ENCODE measurements at regions not wholly inside any gene's neighbourhood (a gene's known extent, or its start where the extent isn't known, plus 50 kb on each side); places are given as distances from the start of the nearest gene placed in this dataset.

DNA sequence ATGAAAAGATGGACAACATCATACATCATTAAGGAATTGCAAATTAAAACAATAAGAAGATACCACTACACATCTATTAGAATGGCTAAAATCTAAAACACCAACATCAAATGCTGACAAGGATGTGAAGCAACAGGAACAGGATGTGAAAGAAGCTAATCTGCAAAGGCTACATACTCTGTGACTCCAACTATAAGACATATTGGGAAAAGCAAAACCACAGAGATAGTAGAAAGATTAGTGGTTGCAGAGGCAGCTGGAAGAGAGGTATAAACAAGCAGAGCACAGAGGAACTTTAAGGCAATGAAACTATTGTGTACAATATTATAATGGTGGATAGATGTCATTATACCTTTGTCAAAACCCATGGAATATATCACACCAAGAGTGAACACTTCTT lies 393.7 kb upstream of the RAB6C start:
- Histone ChIP-seq H3K9me3 (ENCODE audit: low read length) (no peaks in the 10 kb centered on the region), H3K4me3 (ENCODE audit: low read length) (no peak overlapping the region), H3K36me3 (ENCODE audit: insufficient read depth, low read length) (no peaks in the 10 kb centered on the region), H3K4me1 (ENCODE audit: insufficient read depth, low read length) (no peaks in the 10 kb centered on the region), H2AFZ (ENCODE audit: low read depth, low read length) (no peak overlapping the region), H3K27me3 (ENCODE audit: insufficient read depth, low read length) (peaks cover 2% of the 10 kb centered on the region)

DNA sequence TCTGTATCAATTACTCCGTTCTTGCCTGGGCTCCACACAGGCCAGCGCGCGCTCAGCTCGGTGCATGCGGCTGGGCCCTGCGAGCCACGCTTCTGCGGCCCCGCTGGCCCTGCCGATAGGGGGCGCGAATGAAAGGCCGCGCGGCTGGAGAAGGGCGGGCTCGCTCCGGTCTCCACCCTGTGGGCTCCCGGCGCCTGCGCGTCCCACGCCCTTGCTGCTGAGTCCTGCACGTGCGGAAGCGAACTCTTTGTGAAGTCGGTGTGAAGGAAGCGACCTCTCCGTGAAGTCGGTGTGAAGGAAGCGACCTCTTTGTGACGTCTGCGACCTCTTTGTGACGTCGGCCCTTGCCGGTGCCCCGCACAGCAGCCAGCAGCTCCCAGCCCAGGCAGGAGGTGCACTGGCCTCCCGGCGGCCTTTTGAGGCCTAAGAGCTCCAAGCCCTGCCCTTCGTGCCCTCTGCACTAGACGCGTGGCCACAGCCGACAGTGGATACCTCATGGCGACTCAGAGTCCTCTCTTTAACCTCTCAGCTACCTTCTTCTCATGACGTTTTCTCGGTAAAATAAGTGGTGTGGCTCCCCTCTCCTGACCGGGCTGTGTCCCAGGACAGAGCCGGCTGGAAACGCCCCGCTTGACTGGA lies 391.9 kb upstream of the RAB6C start:
- H3K36me3 ChIP-seq (ENCODE audit: insufficient read depth, low read length): no peaks in the 10 kb centered on the region
- H3K4me1 ChIP-seq (ENCODE audit: insufficient read depth, low read length): no peaks in the 10 kb centered on the region
- no peaks in the 10 kb centered on the region for H3K9me3 ChIP-seq (ENCODE audit: low read length)
- H3K27me3 ChIP-seq (ENCODE audit: insufficient read depth, low read length): peaks cover 2% of the 10 kb centered on the region
- H2AFZ ChIP-seq (ENCODE audit: low read depth, low read length): no peak overlapping the region
- H3K4me3 ChIP-seq (ENCODE audit: low read length): no peak overlapping the region

DNA sequence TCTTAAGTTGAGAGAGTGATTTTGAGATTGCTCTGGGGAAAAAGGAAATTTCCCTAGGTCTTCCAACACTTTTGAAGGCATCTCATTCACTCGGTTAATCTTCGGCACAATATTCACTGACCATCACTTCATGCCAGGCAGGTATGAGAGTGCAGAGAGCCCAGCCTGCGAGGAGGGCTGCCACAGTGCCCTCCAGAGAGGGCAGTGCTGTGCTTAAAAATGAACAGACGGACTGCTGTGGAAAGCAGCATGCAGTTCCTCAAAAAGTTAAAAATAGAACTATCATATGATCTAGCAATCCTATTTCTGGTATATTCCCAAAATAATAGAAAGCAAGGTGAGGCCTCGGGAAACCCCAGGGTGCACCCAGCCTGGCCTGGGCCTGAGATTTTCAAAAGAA lies 374.9 kb upstream of the RAB6C start:
- Histone ChIP-seq H3K4me1 (ENCODE audit: insufficient read depth, low read length) (no peaks in the 10 kb centered on the region), H3K4me3 (ENCODE audit: low read length) (no peak overlapping the region), H2AFZ (ENCODE audit: low read depth, low read length) (no peak overlapping the region), H3K9me3 (ENCODE audit: low read length) (no peaks in the 10 kb centered on the region), H3K27me3 (ENCODE audit: insufficient read depth, low read length) (no peaks in the 10 kb centered on the region), H3K36me3 (ENCODE audit: insufficient read depth, low read length) (no peaks in the 10 kb centered on the region)

DNA sequence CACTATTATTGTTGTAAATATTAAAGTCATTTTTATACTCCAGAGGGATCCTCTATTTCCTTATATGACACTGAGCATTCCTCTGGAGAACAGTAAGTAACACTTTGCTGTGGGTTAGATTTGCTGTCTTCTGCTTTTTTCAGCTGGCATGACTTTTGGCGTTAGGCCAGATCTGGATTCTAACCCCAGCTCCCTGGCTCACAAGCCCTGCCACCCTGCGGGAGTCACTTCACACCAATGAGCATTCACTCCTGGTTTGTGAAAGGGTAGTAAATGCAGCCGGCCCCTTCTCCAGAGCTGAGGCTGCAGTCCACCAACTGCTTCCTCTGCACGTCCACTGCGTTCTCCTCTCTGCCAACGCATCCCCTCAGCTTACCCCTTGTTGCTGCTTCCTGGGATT lies 373.8 kb upstream of the RAB6C start:
- Histone ChIP-seq H3K4me1 (ENCODE audit: insufficient read depth, low read length) (no peaks in the 10 kb centered on the region), H2AFZ (ENCODE audit: low read depth, low read length) (no peak overlapping the region), H3K36me3 (ENCODE audit: insufficient read depth, low read length) (no peaks in the 10 kb centered on the region), H3K27me3 (ENCODE audit: insufficient read depth, low read length) (no peaks in the 10 kb centered on the region), H3K4me3 (ENCODE audit: low read length) (no peak overlapping the region), H3K9me3 (ENCODE audit: low read length) (no peaks in the 10 kb centered on the region)

DNA sequence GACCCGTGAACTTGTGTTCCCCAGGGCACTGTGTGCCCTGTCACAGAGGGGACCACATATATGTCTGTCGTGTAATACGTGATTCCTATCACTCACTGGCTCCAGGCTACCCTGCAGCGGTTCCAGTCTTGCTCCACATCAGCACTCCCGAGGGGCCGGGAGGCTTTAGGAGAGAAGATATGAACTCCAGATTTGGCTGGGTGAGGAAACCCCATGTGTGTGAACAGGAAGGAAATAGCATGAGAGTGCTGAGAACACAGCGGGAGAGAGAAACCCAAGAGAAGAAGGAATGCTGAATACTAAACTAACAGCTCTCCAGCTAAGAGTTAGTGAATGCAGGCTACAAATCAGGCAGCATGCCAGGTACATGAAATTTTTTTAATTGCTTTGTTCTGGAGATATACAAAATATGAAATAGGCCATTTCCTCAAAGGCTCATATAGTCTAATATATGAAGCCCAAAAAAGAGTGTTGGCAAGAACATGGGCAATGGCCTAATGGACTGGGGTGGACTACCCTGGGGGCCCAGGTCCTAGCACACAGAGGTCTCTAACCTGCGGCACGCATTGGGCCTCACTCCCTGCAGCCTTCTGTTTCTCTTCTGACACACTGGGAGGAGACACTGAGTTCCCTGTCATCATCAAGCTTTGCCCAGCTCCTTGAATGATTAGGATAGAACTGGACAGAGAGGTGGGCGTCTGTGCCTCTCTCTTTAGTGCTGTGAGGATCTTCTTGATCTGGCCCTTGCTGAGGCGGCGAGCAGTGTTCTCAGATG lies 372.8 kb upstream of the RAB6C start:
- H3K27me3 ChIP-seq (ENCODE audit: insufficient read depth, low read length): no peaks in the 10 kb centered on the region
- no peaks in the 10 kb centered on the region for H3K36me3 ChIP-seq (ENCODE audit: insufficient read depth, low read length)
- no peak overlapping the region for H3K4me3 ChIP-seq (ENCODE audit: low read length)
- H2AFZ ChIP-seq (ENCODE audit: low read depth, low read length): no peak overlapping the region
- H3K9me3 ChIP-seq (ENCODE audit: low read length): no peaks in the 10 kb centered on the region
- H3K4me1 ChIP-seq (ENCODE audit: insufficient read depth, low read length): no peaks in the 10 kb centered on the region

DNA sequence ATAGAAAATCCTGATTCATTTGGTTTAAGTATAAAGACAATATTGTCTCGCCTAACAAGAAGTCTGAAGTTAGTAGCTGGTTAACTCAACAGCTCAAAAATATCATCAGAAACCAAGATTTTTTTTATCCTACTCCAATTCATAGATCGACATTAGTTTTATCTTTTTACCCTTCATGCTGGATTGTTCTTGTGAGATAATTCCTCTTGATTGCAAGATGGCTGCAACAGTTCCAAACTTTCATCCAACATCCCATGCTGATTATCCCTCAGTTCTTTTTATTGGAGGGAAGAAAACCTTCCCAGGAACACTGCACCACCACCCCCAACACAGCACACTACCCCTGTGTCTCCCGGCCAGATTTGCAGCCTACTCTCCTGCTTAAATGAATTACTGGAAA lies 370.2 kb upstream of the RAB6C start:
- no peaks in the 10 kb centered on the region for H3K4me1 ChIP-seq (ENCODE audit: insufficient read depth, low read length)
- H3K9me3 ChIP-seq (ENCODE audit: low read length): no peaks in the 10 kb centered on the region
- H2AFZ ChIP-seq (ENCODE audit: low read depth, low read length): no peak overlapping the region
- H3K4me3 ChIP-seq (ENCODE audit: low read length): no peak overlapping the region
- no peaks in the 10 kb centered on the region for H3K36me3 ChIP-seq (ENCODE audit: insufficient read depth, low read length)
- H3K27me3 ChIP-seq (ENCODE audit: insufficient read depth, low read length): no peaks in the 10 kb centered on the region

DNA sequence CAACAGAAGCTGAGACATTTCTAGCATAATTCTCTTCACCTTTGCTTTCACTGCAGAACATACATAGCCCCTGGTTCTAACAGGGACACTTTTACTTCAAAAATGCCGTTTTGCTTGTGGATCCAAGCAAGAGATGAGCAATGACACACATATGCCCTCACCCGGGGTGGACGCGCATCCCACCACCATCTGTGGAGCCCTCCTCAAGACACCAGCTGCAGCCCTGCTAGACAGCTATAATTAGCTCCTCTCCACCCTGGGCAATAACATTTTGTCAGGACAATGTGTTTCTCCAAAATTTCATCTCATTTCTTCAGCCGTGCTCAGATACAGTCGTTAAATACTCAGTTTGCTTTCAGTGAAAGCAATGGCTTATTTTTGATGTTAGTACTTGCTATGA lies 368.7 kb upstream of the RAB6C start:
- Histone ChIP-seq H3K4me1 (ENCODE audit: insufficient read depth, low read length) (no peaks in the 10 kb centered on the region), H3K36me3 (ENCODE audit: insufficient read depth, low read length) (no peaks in the 10 kb centered on the region), H2AFZ (ENCODE audit: low read depth, low read length) (no peak overlapping the region), H3K9me3 (ENCODE audit: low read length) (no peaks in the 10 kb centered on the region), H3K4me3 (ENCODE audit: low read length) (no peak overlapping the region), H3K27me3 (ENCODE audit: insufficient read depth, low read length) (no peaks in the 10 kb centered on the region)

DNA sequence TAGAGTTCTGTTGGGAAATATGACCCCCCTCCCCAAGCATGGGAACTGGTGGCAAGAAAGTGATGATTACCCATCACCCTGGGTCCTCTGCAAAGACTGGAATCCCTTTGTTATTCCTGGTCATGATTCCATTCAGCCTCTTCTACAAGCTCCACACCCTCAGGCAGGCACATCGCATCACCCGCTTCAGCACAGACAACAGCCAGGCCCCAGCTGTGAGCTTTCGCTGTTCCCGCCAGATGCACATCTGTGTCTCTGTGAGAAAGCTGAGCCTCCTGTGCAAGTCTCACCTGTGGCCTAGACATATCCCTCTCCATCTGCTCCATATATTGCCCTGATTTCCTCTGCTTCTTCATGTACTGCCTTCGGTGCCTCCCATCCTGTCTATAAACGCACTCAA lies 368.0 kb upstream of the RAB6C start:
- no peak overlapping the region for H2AFZ ChIP-seq (ENCODE audit: low read depth, low read length)
- no peaks in the 10 kb centered on the region for H3K4me1 ChIP-seq (ENCODE audit: insufficient read depth, low read length)
- H3K4me3 ChIP-seq (ENCODE audit: low read length): no peak overlapping the region
- no peaks in the 10 kb centered on the region for H3K27me3 ChIP-seq (ENCODE audit: insufficient read depth, low read length)
- H3K9me3 ChIP-seq (ENCODE audit: low read length): no peaks in the 10 kb centered on the region
- H3K36me3 ChIP-seq (ENCODE audit: insufficient read depth, low read length): no peaks in the 10 kb centered on the region

DNA sequence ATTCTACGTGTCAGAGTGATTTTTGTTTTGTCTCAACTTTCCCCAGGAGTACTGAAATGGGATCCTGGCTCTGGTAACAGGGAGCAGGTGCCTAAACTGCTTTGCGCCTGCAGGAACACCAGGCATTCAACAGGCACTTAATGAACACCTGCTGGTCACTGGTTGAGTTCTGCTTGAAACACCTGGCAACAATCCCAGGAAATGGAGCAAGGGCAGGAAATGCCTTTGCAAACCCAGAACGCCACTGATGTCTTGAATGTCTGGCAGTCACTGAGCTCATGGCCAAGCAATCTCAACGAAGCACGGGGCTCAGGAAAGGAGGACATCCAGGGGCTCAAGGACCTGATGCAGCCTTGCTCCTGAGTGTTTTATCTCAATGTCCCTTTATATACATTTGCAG lies 360.0 kb upstream of the RAB6C start:
- no peaks in the 10 kb centered on the region for H3K4me1 ChIP-seq (ENCODE audit: insufficient read depth, low read length)
- no peaks in the 10 kb centered on the region for H3K9me3 ChIP-seq (ENCODE audit: low read length)
- no peak overlapping the region for H2AFZ ChIP-seq (ENCODE audit: low read depth, low read length)
- no peak overlapping the region for H3K4me3 ChIP-seq (ENCODE audit: low read length)
- no peaks in the 10 kb centered on the region for H3K27me3 ChIP-seq (ENCODE audit: insufficient read depth, low read length)
- H3K36me3 ChIP-seq (ENCODE audit: insufficient read depth, low read length): no peaks in the 10 kb centered on the region

DNA sequence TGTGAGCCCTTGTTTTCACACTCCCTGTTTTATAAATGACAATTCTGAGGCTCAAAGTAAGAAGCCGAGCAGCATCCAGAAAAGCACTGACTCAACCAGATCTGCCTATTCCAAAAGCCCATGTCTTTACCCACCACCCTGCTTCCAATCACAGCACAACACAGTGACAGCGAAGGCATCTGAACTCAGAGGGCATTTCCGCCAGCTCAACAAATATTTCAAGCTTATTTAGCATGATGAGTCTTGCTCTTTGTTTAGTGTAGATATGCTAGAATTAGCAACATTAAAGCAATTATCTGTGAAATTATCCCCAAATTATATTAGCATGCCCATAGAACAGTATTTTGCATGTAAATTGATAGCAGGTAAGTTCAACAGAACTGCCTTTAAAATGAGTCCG lies 359.1 kb upstream of the RAB6C start:
- H3K9me3 ChIP-seq (ENCODE audit: low read length): no peaks in the 10 kb centered on the region
- H3K4me1 ChIP-seq (ENCODE audit: insufficient read depth, low read length): no peaks in the 10 kb centered on the region
- H3K27me3 ChIP-seq (ENCODE audit: insufficient read depth, low read length): no peaks in the 10 kb centered on the region
- H3K36me3 ChIP-seq (ENCODE audit: insufficient read depth, low read length): no peaks in the 10 kb centered on the region
- no peak overlapping the region for H3K4me3 ChIP-seq (ENCODE audit: low read length)
- H2AFZ ChIP-seq (ENCODE audit: low read depth, low read length): no peak overlapping the region

DNA sequence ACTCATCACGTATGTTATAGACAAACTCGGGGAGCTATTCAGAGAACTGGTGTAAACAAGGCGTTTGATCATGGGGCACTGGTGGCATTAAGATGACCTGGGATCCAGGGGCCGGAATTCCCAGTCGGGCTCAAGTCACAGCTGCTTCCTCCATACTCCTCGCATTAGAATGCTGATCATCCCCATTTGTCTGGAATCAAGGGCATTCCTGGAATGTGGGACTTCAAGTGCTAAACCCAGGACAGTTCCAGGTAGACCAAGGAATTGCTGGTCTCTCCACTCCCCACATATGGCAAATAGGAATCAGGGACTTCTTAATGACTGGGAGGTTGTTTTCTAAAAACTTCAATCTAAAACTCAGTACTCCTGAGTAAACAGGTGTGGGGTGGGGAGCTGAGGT lies 355.7 kb upstream of the RAB6C start:
- Histone ChIP-seq H3K9me3 (ENCODE audit: low read length) (no peaks in the 10 kb centered on the region), H3K4me1 (ENCODE audit: insufficient read depth, low read length) (no peaks in the 10 kb centered on the region), H3K27me3 (ENCODE audit: insufficient read depth, low read length) (no peaks in the 10 kb centered on the region), H3K4me3 (ENCODE audit: low read length) (no peak overlapping the region), H2AFZ (ENCODE audit: low read depth, low read length) (no peak overlapping the region), H3K36me3 (ENCODE audit: insufficient read depth, low read length) (no peaks in the 10 kb centered on the region)

DNA sequence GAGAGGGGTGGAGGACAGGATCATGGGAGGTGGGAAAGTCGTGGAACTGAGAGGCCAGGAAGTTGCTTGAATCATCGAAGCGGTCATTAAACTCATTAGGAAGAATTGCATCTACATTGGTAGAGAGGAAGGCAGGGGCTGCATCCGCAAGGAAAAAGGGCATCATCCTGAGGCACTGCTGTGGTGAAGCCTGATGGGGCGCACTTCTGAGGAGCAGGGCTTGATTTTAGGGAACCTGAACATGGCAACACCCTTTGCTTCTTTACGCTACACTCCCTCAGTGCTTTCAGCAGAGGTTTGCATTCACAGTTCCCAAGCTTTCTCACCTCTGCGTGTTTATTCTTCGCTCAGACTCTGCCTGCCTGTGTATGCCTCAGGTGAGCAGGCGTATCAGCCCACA lies 352.0 kb upstream of the RAB6C start:
- Histone ChIP-seq H2AFZ (ENCODE audit: low read depth, low read length) (no peak overlapping the region), H3K4me1 (ENCODE audit: insufficient read depth, low read length) (no peaks in the 10 kb centered on the region), H3K9me3 (ENCODE audit: low read length) (no peaks in the 10 kb centered on the region), H3K27me3 (ENCODE audit: insufficient read depth, low read length) (no peaks in the 10 kb centered on the region), H3K36me3 (ENCODE audit: insufficient read depth, low read length) (no peaks in the 10 kb centered on the region), H3K4me3 (ENCODE audit: low read length) (no peak overlapping the region)

DNA sequence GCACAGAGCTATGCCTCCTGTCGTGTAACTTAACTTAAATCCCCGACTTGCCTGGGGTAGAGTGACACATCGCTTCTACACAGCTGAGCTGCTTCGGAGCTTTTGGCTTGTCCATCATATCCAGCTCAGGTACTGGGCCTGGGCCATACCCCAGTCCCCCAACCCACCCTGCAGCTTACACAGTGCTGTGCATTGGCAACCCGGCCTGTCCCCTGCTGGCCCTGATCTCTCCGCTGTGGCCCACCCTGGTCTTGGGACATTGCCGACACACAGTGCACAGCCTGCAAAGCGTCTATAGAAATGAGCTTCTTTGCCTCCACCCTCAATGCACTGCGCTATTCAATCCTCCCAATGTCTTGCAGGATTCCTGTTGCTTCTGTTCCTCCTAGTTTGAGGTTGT lies 342.8 kb upstream of the RAB6C start:
- Histone ChIP-seq H3K4me3 (ENCODE audit: low read length) (no peak overlapping the region), H3K27me3 (ENCODE audit: insufficient read depth, low read length) (no peaks in the 10 kb centered on the region), H3K9me3 (ENCODE audit: low read length) (no peaks in the 10 kb centered on the region), H3K36me3 (ENCODE audit: insufficient read depth, low read length) (no peaks in the 10 kb centered on the region), H2AFZ (ENCODE audit: low read depth, low read length) (no peak overlapping the region), H3K4me1 (ENCODE audit: insufficient read depth, low read length) (no peaks in the 10 kb centered on the region)

DNA sequence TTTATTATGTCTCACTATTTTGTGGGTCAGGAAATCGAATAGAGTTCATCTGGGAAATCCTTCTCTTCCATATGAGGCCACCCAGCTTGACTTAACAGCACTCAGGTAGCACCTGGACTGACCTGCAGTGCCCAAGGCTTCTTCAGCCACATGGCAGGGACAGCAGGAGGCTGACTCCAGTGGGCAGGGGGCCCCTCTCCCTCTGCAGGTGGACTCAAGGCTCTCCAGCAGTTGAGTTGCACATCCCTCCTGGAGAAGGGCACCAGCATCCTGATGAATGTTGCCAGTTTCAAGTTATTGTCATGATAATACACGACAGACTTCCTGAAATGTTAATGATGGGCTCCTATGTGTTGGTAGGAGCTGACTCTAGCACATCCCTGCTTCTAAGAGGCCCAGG lies 338.1 kb upstream of the RAB6C start:
- no peaks in the 10 kb centered on the region for H3K36me3 ChIP-seq (ENCODE audit: insufficient read depth, low read length)
- H3K27me3 ChIP-seq (ENCODE audit: insufficient read depth, low read length): no peaks in the 10 kb centered on the region
- no peak overlapping the region for H3K4me3 ChIP-seq (ENCODE audit: low read length)
- H3K4me1 ChIP-seq (ENCODE audit: insufficient read depth, low read length): no peaks in the 10 kb centered on the region
- H3K9me3 ChIP-seq (ENCODE audit: low read length): no peaks in the 10 kb centered on the region
- no peak overlapping the region for H2AFZ ChIP-seq (ENCODE audit: low read depth, low read length)
